Activated T-helper 1 cell treated with Interleukin-2 at 50 U/mL for 16 hours (primary cell): ENCODE measurements at regions not wholly inside any gene's neighbourhood (a gene's known extent, or its start where the extent isn't known, plus 50 kb on each side); places are given as distances from the start of the nearest gene placed in this dataset.
"Not testable (repeated sequence)": the region's sequence is repeated elsewhere in the genome, so short reads cannot be mapped to it uniquely, and the experiment has no call there.

Experiments used
- DNase-seq: peaks from one replicate; pipeline ENCODE4 v3.0.0-alpha.2; 2020; ENCODE audit warnings: low read depth

GRCh38 chr1:5125208-5125607, 470.8 kb downstream of the AJAP1 start:
- DNase-seq, result no peak

GRCh38 chr1:5120559-5120958, 466.1 kb downstream of the AJAP1 start:
- no peak for DNase-seq

GRCh38 chr1:5119366-5120234, 465.2 kb downstream of the AJAP1 start:
- no peak for DNase-seq

- not testable (repeated sequence) for DNase-seq
Measured at GRCh38 chr1:5118771-5119170, 464.4 kb downstream of the AJAP1 start.

- DNase-seq, result not testable (repeated sequence)
Measured at GRCh38 chr1:5118292-5118691, 463.9 kb downstream of the AJAP1 start.

GRCh38 chr1:5111581-5111980, 457.2 kb downstream of the AJAP1 start:
- no peak for DNase-seq

GRCh38 chr1:5110508-5110907, 456.1 kb downstream of the AJAP1 start:
- DNase-seq, result no peak

GRCh38 chr1:5109633-5110032, 455.2 kb downstream of the AJAP1 start:
- DNase-seq, result no peak

GRCh38 chr1:5108740-5109139, 454.3 kb downstream of the AJAP1 start:
- no peak for DNase-seq

GRCh38 chr1:5105744-5106143, 451.3 kb downstream of the AJAP1 start:
- no peak for DNase-seq

- DNase-seq, result no peak
Measured at GRCh38 chr1:5099558-5099957, 445.1 kb downstream of the AJAP1 start.

- no peak for DNase-seq
Measured at GRCh38 chr1:5098981-5099385, 444.6 kb downstream of the AJAP1 start.

- no peak for DNase-seq
Measured at GRCh38 chr1:5093042-5093441, 438.6 kb downstream of the AJAP1 start.

- DNase-seq, result no peak
Measured at GRCh38 chr1:5084676-5085075, 430.3 kb downstream of the AJAP1 start.

- DNase-seq, result no peak
Measured at GRCh38 chr1:5067246-5067645, 412.8 kb downstream of the AJAP1 start.

GRCh38 chr1:5053744-5054143, 399.3 kb downstream of the AJAP1 start:
- DNase-seq, result no peak

- no peak for DNase-seq
Measured at GRCh38 chr1:5029136-5029535, 374.7 kb downstream of the AJAP1 start.

GRCh38 chr1:5012249-5012648, 357.8 kb downstream of the AJAP1 start:
- no peak for DNase-seq

GRCh38 chr1:5010656-5011055, 356.2 kb downstream of the AJAP1 start:
- no peak for DNase-seq

- DNase-seq, result no peak
Measured at GRCh38 chr1:5010236-5010635, 355.8 kb downstream of the AJAP1 start.

GRCh38 chr1:5009376-5010065, 355.1 kb downstream of the AJAP1 start:
- no peak for DNase-seq

GRCh38 chr1:5005171-5005570, 350.8 kb downstream of the AJAP1 start:
- DNase-seq, result no peak

- no peak for DNase-seq
Measured at GRCh38 chr1:5002676-5003075, 348.3 kb downstream of the AJAP1 start.
